ENCODE measurements at regions not wholly inside any gene's neighbourhood (a gene's known extent, or its start where the extent isn't known, plus 50 kb on each side); places are given as distances from the start of the nearest gene placed in this dataset.

GRCh38 chrX:69221239-69222102, 56.2 kb upstream of the PJA1 start:
- Histone ChIP-seq H3K27ac (no peak overlapping the region), H4K20me1 (ENCODE audit: insufficient read depth) (no peaks in the 10 kb centered on the region), H3K79me2 (ENCODE audit: insufficient read depth, low read depth) (no peaks in the 10 kb centered on the region), H3K9ac (no peak overlapping the region), H3K4me3 (IDR thresholded peaks at IDR 0.05; ENCODE audit: insufficient read depth, low read depth, low read length) (no peak overlapping the region), H2AFZ (ENCODE audit: low read depth) (no peak overlapping the region), H3K4me1 (ENCODE audit: low read depth, poor library complexity, severe bottlenecking) (no peaks in the 10 kb centered on the region), H3K4me2 (no peak overlapping the region), H3K36me3 (ENCODE audit: insufficient read depth) (no peaks in the 10 kb centered on the region), H3K27me3 (ENCODE audit: insufficient read depth, low read depth) (no peaks in the 10 kb centered on the region)
- no peak for TF ChIP-seq CTCF (conservative IDR thresholded peaks at IDR 0.05; ENCODE audit: low read depth, low read length)

- Histone ChIP-seq H3K27me3 (ENCODE audit: insufficient read depth, low read depth) (no peaks in the 10 kb centered on the region), H3K9ac (no peak overlapping the region), H2AFZ (ENCODE audit: low read depth) (no peak overlapping the region), H3K27ac (no peak overlapping the region), H3K4me3 (IDR thresholded peaks at IDR 0.05; ENCODE audit: insufficient read depth, low read depth, low read length) (no peak overlapping the region), H3K4me1 (ENCODE audit: low read depth, poor library complexity, severe bottlenecking) (no peaks in the 10 kb centered on the region), H3K4me2 (no peak overlapping the region), H4K20me1 (ENCODE audit: insufficient read depth) (no peaks in the 10 kb centered on the region), H3K36me3 (ENCODE audit: insufficient read depth) (no peaks in the 10 kb centered on the region), H3K79me2 (ENCODE audit: insufficient read depth, low read depth) (no peaks in the 10 kb centered on the region)
- no peak for TF ChIP-seq CTCF (conservative IDR thresholded peaks at IDR 0.05; ENCODE audit: low read depth, low read length)
Measured at GRCh38 chrX:69218407-69218997, 53.2 kb upstream of the PJA1 start.

GRCh38 chrX:69216911-69217310, 51.7 kb upstream of the PJA1 start:
- no peak overlapping the region for H3K4me2 ChIP-seq
- H4K20me1 ChIP-seq (ENCODE audit: insufficient read depth), result no peaks in the 10 kb centered on the region
- H3K36me3 ChIP-seq (ENCODE audit: insufficient read depth), result no peaks in the 10 kb centered on the region
- no peaks in the 10 kb centered on the region for H3K4me1 ChIP-seq (ENCODE audit: low read depth, poor library complexity, severe bottlenecking)
- H3K4me3 ChIP-seq (IDR thresholded peaks at IDR 0.05; ENCODE audit: insufficient read depth, low read depth, low read length), result no peak overlapping the region
- no peak overlapping the region for H3K27ac ChIP-seq
- H2AFZ ChIP-seq (ENCODE audit: low read depth), result no peak overlapping the region
- no peaks in the 10 kb centered on the region for H3K27me3 ChIP-seq (ENCODE audit: insufficient read depth, low read depth)
- TF ChIP-seq CTCF (conservative IDR thresholded peaks at IDR 0.05; ENCODE audit: low read depth, low read length), result no peak
- H3K9ac ChIP-seq, result no peak overlapping the region
- no peaks in the 10 kb centered on the region for H3K79me2 ChIP-seq (ENCODE audit: insufficient read depth, low read depth)

GRCh38 chrX:69216446-69216845, 51.2 kb upstream of the PJA1 start:
- H3K79me2 ChIP-seq (ENCODE audit: insufficient read depth, low read depth), result no peaks in the 10 kb centered on the region
- H2AFZ ChIP-seq (ENCODE audit: low read depth), result no peak overlapping the region
- H3K27me3 ChIP-seq (ENCODE audit: insufficient read depth, low read depth), result no peaks in the 10 kb centered on the region
- no peak overlapping the region for H3K27ac ChIP-seq
- H3K9ac ChIP-seq, result no peak overlapping the region
- no peak overlapping the region for H3K4me2 ChIP-seq
- H3K36me3 ChIP-seq (ENCODE audit: insufficient read depth), result no peaks in the 10 kb centered on the region
- TF ChIP-seq CTCF (conservative IDR thresholded peaks at IDR 0.05; ENCODE audit: low read depth, low read length), result no peak
- H3K4me3 ChIP-seq (IDR thresholded peaks at IDR 0.05; ENCODE audit: insufficient read depth, low read depth, low read length), result no peak overlapping the region
- no peaks in the 10 kb centered on the region for H3K4me1 ChIP-seq (ENCODE audit: low read depth, poor library complexity, severe bottlenecking)
- no peaks in the 10 kb centered on the region for H4K20me1 ChIP-seq (ENCODE audit: insufficient read depth)
